ENCODE measurements at regions not wholly inside any gene's neighbourhood (a gene's known extent, or its start where the extent isn't known, plus 50 kb on each side); places are given as distances from the start of the nearest gene placed in this dataset.
A peak's percentile ranks its signal among the peaks of the same experiment; 100 is the strongest.

DNA sequence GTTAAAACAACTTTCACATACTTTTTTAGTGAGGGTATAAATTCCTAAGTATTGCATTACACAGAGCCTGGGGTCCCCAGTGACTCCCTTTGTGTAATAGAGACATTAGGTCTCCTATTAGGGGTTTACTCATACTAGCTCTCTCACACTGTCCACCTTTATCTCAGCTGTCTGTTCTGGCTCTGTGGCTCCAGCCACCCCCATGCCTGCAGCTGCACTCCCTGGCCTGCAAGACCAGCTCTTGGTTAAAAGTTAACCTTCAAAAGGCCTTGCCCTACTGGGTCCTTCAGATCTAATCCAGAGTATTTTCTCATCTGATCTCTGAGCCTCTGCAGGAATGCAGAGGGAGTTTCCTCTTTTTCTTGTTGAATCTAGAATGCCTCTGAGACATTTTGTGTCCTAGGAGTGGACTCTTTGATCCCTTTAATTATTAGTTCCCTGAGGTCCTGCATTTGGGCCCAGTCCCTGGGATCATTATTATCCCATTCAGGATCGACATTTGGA is 280.9 kb downstream of the PYDC2 start:
- DNase-seq (ENCODE audit: low spot score): peak; percentile 8

DNA sequence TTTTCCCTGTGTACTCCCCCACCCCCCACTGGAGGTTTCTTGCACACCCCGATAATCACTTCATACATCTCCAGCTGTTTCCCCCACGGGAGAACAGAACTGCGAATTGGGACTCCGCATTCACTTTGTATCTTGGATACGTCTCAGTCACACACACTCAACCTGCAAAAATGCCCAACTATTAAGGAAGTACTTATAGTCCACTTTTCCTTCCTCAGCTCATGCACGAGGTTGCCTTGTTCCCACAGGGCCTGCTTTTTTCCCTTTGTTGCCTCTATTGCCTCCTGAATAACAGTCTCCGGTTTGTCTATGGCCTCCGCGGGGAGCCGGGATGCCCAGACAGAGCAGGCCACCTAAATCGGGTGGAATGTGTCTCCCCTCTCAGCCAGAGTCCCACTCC is 282.3 kb downstream of the PYDC2 start:
- no peak for DNase-seq (ENCODE audit: low spot score)

DNA sequence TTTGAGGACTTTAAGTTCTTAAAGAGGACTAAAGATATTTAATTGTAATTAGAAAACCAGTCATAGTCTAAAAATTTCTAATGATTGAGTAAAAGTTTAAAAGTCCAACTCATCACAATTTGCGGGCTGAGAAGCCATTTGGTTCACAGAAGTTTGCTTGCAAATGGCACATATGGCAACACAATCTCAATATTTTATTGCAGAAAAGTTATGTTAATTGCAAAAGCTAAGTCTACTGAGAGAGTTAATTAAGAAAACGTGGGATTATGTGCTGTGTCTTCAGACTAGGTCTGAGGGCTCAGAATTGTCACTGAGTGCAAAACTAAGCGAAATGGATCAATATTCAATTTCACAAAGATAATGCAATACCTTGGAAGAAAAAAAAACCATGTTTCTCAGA is 289.7 kb downstream of the PYDC2 start:
- DNase-seq (ENCODE audit: low spot score): no peak

DNA sequence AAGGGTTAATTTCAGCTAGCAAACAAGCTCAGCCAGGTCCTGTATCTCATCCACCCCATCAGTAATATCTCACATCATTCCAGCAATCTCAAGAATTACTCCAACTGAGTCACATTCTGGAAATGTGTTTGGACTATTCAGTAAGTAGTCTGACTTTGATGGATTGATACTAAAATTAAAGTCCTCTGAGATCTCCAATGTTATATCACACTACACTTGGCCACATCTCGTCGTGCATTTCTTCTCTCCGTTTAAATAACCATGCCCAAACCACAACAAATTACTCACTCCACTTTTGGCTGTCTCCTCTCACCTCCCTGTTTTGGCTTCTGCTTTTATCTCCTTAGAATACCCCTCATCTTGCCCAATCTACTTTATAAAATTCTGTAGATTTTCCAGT is 292.2 kb downstream of the PYDC2 start:
- no peak for DNase-seq (ENCODE audit: low spot score)

DNA sequence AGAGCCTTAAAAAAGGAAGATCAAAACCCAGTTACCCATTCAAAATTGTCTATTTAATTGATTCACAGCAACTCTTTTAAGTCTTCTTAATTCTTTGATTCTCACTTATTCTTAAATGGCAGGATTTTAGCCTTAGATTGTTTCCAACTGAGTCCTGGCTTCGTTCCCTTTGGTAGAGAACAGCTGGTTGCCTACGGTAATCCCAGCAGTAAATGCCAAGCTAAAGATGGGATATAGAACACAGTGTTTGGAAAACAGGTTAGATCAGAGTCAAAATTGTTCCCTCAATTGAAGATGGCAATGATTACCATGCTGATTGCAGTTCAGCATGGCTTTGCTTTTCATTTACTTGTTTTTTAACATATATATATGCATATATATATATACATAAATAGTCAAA is 300.9 kb downstream of the PYDC2 start:
- DNase-seq (ENCODE audit: low spot score): no peak

DNA sequence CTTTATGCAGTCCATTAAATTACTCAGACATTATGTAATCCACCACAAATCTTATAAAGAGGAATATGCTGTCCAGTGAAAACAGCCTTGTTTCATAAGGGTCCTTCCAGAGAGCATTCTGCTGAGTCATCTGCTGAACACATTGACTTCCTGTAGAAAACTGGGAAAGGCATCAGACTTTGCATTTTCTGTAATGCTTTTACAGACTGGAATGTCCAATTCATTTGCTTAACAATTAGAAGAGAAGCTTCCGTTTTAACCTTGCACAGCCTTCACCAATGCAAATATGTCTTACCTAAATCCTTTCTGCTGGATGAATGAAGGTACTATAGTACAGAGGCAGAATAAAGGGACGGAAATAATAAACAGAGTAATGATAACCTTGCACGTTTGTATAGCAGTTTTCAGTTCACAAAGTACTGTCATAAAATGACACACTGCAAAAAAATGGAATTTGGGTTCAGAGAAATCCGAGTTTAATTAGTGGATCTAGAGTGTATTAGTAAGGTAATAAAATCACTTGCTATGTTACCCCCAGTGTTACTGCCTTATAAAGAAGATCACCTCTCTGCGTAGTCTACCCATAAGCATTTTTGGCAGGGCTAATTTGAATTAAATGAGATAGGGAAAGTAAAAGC is 301.5 kb downstream of the PYDC2 start:
- DNase-seq (ENCODE audit: low spot score): no peak

DNA sequence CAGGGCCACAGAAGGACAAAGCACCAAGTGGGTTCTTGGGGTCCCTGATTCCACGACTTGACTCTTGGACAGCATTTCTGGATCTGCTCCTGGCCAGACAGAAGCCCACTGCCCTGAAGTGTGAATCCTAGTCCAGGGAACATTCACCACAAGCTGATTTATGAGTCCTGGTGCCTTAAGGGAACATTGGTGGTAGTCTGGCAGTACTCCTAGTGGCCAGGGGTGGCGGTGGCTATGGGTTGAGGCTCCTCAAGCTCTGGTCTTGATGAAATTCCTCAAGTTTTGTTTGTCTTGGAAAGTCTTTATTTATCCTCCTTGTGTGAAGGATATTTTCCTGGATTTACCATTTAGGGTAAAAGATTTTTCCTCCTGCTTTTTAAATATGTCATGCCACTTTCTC is 307.5 kb downstream of the PYDC2 start:
- DNase-seq (ENCODE audit: low spot score): no peak

DNA sequence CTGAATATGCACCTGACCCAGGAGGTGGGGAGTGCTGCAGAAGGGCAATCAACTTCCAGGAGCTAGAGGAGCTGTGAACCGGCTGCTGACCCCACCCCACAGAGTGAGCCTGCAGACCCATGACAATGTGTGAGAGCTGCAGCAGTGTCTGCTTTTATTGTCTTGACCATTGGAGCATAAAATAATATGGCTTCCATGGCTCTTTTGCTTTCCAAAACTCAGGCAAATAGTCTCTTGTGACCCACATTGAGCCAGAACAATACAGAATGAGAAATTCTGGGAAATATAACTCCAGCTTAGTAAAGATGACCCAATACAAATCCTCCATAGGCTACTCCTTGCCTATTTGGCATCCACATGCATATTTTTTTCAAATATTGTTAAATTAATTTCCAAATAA is 309.6 kb downstream of the PYDC2 start:
- no peak for DNase-seq (ENCODE audit: low spot score)

DNA sequence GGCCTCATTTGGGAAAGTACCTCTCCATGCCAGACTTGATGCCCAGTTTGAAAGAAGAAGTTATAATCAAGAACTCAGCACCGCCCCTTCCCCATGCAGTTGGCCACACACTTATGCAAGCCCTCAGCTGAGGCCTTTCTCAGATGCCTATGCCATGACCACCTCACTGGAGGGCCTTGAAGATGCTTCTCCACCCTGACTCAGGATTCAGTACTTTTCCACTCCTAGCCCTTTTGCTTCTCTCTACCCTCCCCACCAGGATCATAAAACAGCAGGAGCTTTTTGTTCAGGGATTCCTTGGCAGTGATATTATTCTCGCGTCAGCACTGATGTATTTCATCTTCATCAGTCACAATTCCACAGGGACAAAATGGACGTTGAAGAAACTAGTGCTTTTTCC is 313.5 kb downstream of the PYDC2 start:
- no peak for DNase-seq (ENCODE audit: low spot score)

DNA sequence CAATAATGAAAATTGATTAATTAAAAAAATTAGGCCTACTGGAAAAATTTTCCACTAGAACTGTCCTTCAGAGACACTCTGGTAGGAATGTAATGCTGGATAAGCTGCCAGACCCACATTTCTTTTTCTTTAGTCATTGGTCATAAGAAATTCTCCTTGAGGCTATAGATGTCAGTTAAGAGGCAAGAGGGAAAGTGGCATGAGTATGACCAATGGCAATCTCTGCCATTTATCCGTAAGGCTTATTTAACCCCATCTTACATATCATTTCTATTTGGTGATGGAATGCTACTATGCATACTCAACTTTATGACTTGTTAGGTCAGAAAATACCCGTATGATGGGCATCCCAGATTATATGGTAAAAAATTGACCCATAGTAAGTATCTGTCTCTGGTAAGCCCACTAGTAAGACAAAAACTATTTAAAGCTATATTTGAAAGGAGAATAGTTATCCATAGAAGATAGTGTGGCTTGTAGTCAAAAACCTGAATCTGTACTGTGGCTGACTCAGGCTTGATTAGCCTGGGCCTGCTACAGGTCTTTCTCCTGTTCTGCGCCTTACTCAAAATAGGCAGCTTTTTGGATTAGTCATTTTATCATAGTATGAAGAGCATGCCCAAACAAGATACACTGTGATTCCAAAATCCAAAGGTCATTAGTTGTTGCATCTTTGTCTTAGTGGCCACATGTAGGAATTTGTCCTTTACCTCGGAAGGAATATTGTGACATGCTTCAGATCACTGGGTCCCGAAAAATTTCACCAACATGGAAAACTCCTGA is 314.7 kb downstream of the PYDC2 start:
- no peak for DNase-seq (ENCODE audit: low spot score)

DNA sequence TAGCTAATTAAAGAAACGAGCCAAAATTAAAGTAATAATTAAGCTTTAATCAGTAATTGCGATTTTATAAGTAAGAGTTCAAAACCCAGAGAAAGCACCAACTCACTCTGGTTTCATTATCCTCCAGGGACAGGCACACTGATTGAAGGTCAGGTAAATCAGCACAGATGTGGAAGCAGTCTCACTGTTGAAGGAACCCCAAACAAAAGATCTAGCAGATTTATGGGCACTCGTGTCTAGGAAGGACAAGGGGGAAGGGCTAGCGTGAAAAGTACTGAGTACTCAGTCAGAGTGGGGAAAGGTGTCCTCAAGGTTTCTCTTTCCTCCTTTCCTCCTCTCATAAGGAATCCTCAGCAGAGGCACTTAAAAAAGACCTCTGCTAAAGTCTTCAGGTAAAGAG is 320.1 kb downstream of the PYDC2 start:
- no peak for DNase-seq (ENCODE audit: low spot score)

DNA sequence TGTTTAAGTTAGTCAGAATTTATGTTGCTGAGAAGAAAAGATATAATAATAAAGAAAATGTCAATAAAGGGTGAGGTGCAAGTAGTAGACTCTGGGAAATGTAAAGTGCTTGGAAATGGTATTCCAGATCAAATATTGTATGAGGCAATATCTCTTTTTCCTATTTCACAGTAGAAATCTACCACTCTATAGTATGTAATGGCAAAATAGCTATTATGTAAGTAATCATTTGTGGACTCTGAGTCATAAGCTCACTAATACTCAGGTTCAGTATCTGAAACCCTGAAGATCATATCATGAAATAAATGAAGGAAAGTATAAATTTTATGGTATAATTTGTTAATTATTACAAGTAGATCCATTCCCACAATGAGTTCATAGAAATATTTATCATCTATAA is 322.1 kb downstream of the PYDC2 start:
- no peak for DNase-seq (ENCODE audit: low spot score)

DNA sequence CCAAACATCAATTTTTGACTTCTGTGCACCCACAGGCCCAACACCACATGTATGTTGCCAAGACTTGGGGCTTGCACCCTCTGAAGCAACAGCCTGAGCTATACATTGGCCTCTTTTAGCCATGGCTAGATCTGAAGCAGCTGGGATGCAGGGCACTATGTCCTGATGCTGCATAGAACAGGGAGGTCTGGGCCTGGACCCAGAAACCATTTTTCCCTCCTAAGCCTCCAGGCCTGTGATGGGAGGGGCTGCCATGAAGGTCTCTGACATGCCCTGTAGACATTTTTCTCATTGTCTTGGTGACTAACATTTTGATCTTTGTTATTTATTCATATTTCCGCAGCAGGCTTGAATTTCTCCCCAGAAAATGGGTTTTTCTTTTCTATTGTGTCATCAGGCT is 330.0 kb downstream of the PYDC2 start:
- DNase-seq (ENCODE audit: low spot score): no peak

DNA sequence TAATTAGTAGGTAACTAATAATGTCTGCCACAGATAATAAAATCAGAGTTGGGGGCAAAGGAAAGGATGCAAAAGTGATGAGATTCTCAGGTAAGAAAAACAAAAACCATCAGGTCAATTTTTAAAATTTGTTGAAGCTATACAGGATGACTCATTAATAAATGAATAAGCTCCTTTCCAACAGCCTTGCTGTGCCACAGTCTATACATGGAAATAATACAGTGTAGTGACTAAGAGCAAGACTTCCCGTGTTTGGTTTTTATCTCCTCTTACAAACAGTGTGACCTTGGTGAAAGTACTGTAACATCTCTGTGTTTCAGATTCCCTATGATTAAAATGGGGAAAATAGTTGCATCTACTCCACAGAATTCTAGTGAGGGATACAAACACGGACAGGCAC is 331.6 kb downstream of the PYDC2 start:
- DNase-seq (ENCODE audit: low spot score): no peak

DNA sequence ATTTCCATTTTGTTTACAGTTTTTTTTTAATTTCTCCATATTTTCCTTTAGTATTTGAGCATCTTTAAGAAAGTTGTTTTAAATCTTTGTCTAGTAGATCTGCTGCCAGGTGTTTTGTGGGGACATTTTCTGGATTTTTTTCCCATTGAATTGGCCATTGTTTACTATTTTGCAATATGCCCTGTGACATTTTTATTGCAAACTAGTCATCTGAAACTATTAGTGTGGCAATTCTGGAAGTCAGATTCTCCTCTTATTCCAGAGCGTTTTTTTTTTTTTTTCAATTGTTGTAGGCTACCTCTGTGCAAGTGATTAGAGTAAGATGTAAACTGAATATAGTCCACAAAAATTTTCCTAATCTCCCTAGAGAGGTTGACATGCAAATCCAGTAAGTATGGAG is 334.2 kb downstream of the PYDC2 start:
- no peak for DNase-seq (ENCODE audit: low spot score)

DNA sequence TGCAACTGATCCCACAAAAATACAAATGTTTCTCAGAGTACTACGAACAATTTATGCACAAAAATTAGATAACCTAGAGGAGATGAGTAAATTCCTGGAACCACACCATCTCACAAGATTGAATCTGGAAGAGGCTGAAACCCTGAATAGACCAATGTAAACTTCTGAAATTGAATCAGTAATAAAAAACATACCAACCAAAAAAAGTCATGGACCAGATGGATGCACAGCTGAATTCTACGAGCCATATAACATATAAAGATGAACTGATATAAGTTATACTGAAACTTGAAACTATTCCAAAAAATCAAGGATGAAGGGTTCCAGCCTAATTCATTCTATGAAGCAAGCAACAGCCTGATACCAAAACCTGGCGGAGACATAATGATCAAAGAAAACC is 336.3 kb downstream of the PYDC2 start:
- no peak for DNase-seq (ENCODE audit: low spot score)

DNA sequence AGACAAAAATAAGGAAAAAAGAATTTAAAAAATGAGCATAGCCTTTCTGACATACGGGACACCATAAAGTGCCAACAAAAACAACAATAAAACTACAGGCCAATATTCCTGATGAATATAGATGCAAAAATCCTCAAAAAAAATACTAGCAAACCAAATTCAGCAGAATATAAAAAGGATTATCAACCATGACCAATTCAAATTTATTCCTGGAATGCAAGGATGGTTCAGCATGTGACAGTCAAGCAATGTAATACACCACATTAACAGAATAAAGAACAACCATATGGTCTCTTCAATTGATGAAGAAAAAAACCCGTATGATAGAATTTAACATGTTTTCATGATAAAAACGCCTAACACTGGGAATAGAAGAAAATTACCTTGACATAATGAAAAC is 341.7 kb downstream of the PYDC2 start:
- DNase-seq (ENCODE audit: low spot score): no peak

DNA sequence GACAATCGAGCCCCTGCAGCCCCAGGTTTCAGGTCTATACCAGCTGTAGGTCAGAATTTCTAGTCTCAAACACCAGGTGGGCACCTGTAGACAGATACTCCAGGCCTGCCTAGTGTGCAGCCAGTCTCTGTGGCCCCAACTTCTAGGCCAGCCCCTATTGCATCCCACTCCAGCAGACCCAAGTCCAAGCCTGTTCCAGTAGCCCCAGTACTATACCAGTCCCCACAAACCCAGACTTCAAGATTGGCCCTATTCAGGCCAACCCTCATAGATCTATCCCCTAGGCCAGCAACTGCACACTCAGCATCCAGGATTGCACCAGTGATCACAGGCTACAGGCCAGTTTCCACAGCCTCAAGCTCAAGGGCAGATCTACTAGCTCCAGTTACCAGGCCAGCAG is 344.0 kb downstream of the PYDC2 start:
- DNase-seq (ENCODE audit: low spot score): no peak

DNA sequence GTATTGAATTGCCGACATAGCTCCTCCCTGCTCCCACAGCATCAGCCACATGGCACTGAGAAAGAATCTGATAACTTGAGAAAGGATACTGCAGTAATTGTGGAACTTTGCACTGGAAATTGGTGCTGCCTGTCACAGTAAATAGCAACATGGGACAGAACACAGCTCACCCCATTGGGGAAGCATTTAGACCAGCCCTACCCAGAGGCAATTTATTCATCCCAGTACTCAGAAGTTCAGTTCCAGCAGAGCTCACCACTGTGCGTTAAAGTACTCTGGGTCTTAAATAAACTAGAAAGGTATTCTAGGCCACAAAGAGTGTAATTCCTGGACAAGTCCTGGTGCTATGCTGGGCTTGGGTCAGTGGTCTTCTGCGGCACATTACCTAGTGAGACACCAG is 347.1 kb downstream of the PYDC2 start:
- no peak for DNase-seq (ENCODE audit: low spot score)

DNA sequence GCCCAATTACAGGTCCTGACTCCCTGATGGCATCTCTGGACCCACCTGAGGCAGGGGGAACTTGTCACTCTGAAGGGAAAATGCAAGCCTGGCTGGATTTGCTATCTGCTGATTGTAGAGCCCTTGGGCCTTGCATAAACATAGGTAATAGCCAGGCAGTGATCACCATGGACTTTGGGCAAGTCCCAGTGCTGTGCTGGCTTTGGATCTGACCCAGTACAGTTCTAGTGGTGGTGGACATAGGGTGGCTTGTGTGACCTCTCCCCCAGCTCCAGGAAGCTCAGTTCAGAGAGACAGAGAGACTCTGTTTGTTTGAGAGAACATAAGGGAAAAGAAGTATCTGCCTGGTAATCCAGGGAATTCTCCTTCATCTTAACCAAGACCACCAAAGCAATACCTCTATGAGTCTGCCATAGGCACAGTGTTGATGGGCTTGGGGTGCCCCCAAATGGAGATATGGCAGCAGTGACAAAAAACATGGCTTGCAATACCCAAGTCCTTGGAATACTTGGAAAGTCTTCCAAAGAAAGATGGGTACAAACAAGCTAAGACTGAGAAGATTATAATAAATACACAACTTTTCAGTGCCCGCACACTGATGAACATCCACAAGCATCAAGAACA is 348.5 kb downstream of the PYDC2 start:
- no peak for DNase-seq (ENCODE audit: low spot score)

DNA sequence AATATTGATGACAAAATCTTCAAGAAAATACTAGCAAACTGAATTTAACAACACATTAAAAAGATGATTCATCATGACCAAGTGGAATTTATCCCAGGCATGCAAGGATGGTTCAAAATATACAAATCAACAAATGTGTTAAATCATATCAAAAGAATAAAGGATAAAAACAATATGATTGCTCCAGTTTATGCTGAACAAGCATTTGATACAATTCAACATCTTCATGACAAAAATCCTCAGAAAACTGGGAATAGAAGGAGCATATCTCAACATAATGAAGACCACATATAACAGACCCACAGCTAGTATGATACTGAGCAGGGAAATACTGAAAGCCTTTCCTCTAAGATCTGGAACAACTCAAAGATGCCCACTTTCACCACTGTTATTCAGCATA is 352.3 kb downstream of the PYDC2 start:
- no peak for DNase-seq (ENCODE audit: low spot score)

DNA sequence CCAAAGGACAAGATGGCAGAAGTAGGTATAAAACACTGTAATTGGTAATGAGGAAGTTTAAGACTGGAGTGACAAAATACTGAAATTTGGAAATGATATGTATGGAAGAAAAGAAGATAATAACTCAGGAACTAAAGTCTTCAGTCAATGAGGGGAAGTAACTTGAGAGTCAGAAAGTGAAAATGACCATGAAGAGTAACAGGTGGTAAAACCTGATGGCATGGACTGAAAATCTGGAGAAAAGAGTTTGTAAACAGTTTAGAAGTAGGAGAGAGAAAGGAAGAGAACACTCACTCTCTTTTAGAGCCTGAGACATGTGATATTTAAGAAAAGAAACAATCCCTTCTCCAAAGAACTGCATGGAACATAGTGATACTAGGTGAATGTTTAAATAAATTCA is 387.9 kb downstream of the PYDC2 start:
- no peak for DNase-seq (ENCODE audit: low spot score)

DNA sequence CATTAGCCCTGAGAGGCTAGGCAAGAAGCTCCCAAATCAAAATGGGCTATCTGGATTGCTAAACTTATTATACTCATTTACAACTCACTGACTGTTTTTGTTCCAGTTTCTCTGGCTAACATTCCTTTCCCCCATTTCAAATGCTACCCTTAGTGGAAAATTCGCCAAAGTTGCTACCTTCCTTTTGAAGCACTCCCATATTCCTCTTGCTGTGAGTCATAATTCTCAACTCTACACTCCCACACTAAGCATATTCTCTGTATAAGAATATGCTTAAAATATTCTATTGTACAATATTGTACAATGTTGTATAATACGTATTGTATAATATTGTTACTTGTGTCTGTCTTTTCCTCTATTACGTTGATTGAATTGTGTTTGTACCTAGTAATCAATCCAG is 398.6 kb downstream of the PYDC2 start:
- no peak for DNase-seq (ENCODE audit: low spot score)

Measured in HuH-7 (cell line).